ENCODE measurements at regions not wholly inside any gene's neighbourhood (a gene's known extent, or its start where the extent isn't known, plus 50 kb on each side); places are given as distances from the start of the nearest gene placed in this dataset.

DNA sequence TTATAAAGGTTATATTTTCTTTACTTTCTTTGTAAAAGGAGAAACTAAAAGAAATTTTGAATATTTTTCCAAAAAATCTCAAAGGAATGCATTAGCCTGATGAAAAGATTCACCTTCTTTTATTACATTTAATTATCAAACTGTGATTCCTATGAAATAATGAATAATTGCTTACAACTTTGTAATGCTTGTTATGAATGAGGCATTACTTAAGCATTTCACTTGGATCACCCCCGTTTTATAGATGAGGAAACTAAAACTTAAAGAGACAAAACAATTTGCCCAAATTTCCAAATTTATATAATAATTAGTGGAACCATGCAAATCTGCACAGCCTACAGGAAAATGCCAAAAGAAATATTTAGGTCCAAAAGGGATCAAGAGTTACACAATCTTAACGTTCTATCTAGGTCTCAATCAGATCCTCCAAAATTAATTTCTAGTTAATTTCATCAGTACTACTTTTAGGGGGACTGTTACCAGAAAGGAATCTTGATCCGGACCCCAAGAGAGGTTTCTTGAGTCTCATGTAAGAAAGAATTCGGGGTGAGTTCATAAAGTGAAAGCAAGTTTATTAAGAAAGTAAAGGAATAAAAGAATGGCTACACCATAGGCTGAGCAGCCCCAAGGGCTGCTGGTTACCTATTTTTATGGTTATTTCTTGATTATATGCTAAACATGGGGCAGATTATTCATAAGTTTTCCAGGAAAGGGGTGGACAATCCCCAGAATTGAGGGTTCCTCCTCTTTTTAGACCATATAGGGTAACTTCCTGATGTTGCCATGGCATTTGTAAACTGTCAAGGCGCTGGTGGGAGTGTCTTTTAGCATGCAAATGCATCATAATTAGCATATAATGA, 288.0 kb downstream of the ADGB start:
- no peaks in the 10 kb centered on the region for H3K27me3 ChIP-seq (replicated peaks in 1 of 2; ENCODE audit: control insufficient read depth in 2 of 2, insufficient read depth in 2 of 2, low read length in 1 of 2)
- H3K4me3 ChIP-seq, result no peak overlapping the region
- SMC1A ChIA-PET (ENCODE audit: uncharacterized antibody, unreplicated experiment), result interaction anchor here (1.2 kb wide), 1 partner anchor 67 kb away, joined by 3 read pairs; no protein-coding TSS in a partner anchor
- H3K9ac ChIP-seq (ENCODE audit: control insufficient read depth, insufficient read depth, low read length), result no peak overlapping the region
- no peak overlapping the region for H3K27ac ChIP-seq (ENCODE audit: control insufficient read depth, insufficient read depth)
- POLR2A ChIA-PET, result no interaction called here
- RAD21 ChIA-PET (ENCODE audit: unreplicated experiment), result no interaction called here
- TF ChIP-seq, protein P1, sequence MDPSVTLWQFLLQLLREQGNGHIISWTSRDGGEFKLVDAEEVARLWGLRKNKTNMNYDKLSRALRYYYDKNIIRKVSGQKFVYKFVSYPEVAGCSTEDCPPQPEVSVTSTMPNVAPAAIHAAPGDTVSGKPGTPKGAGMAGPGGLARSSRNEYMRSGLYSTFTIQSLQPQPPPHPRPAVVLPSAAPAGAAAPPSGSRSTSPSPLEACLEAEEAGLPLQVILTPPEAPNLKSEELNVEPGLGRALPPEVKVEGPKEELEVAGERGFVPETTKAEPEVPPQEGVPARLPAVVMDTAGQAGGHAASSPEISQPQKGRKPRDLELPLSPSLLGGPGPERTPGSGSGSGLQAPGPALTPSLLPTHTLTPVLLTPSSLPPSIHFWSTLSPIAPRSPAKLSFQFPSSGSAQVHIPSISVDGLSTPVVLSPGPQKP (IDR thresholded peaks at IDR 0.05; ENCODE audit: low read depth, low read length), result no peak
- no peak for TF ChIP-seq ATF7 (IDR thresholded peaks at IDR 0.05; ENCODE audit: low read depth)
- no peak for TF ChIP-seq NR2C2 (IDR thresholded peaks at IDR 0.05; ENCODE audit: borderline replicate concordance, control insufficient read depth, insufficient read length, low read depth)
- TF ChIP-seq SRF (IDR thresholded peaks at IDR 0.05; ENCODE audit: low read depth in 2 of 2, low read length in 2 of 2), result no peak
- TF ChIP-seq, protein P2, sequence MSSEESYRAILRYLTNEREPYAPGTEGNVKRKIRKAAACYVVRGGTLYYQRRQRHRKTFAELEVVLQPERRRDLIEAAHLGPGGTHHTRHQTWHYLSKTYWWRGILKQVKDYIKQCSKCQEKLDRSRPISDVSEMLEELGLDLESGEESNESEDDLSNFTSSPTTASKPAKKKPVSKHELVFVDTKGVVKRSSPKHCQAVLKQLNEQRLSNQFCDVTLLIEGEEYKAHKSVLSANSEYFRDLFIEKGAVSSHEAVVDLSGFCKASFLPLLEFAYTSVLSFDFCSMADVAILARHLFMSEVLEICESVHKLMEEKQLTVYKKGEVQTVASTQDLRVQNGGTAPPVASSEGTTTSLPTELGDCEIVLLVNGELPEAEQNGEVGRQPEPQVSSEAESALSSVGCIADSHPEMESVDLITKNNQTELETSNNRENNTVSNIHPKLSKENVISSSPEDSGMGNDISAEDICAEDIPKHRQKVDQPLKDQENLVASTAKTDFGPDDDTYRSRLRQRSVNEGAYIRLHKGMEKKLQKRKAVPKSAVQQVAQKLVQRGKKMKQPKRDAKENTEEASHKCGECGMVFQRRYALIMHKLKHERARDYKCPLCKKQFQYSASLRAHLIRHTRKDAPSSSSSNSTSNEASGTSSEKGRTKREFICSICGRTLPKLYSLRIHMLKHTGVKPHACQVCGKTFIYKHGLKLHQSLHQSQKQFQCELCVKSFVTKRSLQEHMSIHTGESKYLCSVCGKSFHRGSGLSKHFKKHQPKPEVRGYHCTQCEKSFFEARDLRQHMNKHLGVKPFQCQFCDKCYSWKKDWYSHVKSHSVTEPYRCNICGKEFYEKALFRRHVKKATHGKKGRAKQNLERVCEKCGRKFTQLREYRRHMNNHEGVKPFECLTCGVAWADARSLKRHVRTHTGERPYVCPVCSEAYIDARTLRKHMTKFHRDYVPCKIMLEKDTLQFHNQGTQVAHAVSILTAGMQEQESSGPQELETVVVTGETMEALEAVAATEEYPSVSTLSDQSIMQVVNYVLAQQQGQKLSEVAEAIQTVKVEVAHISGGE (CRISPR knock-in tag; IDR thresholded peaks at IDR 0.05), result no peak
- TF ChIP-seq ZNF274 (IDR thresholded peaks at IDR 0.05; ENCODE audit: insufficient read depth, insufficient read length), result no peak
- no TSS peak for BruUV-seq (replicated peaks)
- intact Hi-C loops (cut with micrococcal nuclease; ENCODE audit: unreplicated experiment), result no loop called here
- H3K79me2 ChIP-seq (ENCODE audit: control insufficient read depth, insufficient read depth, low read length), result no peaks in the 10 kb centered on the region
- in situ Hi-C loops (cut with MboI), result no loop called here
- FAIRE-seq (no peak), ATAC-seq (no peak; the same call in 2 of the 3 replicates), DNase-seq (ENCODE audit: low read depth, low spot score) (no peak)
- H3K4me2 ChIP-seq (ENCODE audit: control insufficient read depth, insufficient read depth), result no peak overlapping the region
- H3K36me3 ChIP-seq (ENCODE audit: control insufficient read depth in 2 of 2, insufficient read depth in 2 of 2, low read length in 1 of 2), result no peaks in the 10 kb centered on the region
- no peaks in the 10 kb centered on the region for H4K20me1 ChIP-seq (ENCODE audit: control insufficient read depth, insufficient read depth)
- H3K9me3 ChIP-seq (replicated peaks; ENCODE audit: control insufficient read depth, insufficient read depth, low read length), result no peaks in the 10 kb centered on the region
- WGBS (ENCODE audit: insufficient coverage, insufficient replicate concordance, low lambda C conversion rate, missing lambda C conversion rate), result 11% methylated on average over 5 of the region's 5 CpGs
- CTCF ChIA-PET, result no interaction called here
- no peaks in the 10 kb centered on the region for H3K4me1 ChIP-seq (ENCODE audit: control insufficient read depth, insufficient read depth, low read length)
- no peak overlapping the region for H2AFZ ChIP-seq (ENCODE audit: control insufficient read depth, low read depth, low read length)

Data from GM12878 (cell line).